Hepatocyte (in vitro differentiated cells): ENCODE measurements at regions not wholly inside any gene's neighbourhood (a gene's known extent, or its start where the extent isn't known, plus 50 kb on each side); places are given as distances from the start of the nearest gene placed in this dataset.

ENCODE experiments used
- CTCF ChIP-seq: fragments of 200-600 bp; sonication (generic); IDR thresholded peaks from 2 replicates; pipeline ENCODE4 v1.5.1; 2016; ENCODE audit warnings: antibody characterized with exemption, mild to moderate bottlenecking; ENCODE audit not compliant: poor library complexity
- EZH2 ChIP-seq: fragments of 200-600 bp; sonication (generic); IDR thresholded peaks from 2 replicates; pipeline ENCODE4 v1.6.1; 2016; ENCODE audit warnings: antibody characterized with exemption, mild to moderate bottlenecking, borderline replicate concordance

GRCh38 chr2:164142755-164143154 lies 406.9 kb upstream of the FIGN start:
- TF ChIP-seq CTCF: no peak
- TF ChIP-seq EZH2: no peak
